ENCODE measurements at regions not wholly inside any gene's neighbourhood (a gene's known extent, or its start where the extent isn't known, plus 50 kb on each side); places are given as distances from the start of the nearest gene placed in this dataset.

GRCh38 chr3:76834657-76835056, 205.2 kb upstream of the ROBO2 start:
- TF ChIP-seq CTCF (IDR thresholded peaks at IDR 0.05) (no peak), POLR2AphosphoS5 (IDR thresholded peaks at IDR 0.05) (no peak), POLR2A (IDR thresholded peaks at IDR 0.05) (no peak), EP300 (IDR thresholded peaks at IDR 0.05) (no peak)
